ENCODE measurements at regions not wholly inside any gene's neighbourhood (a gene's known extent, or its start where the extent isn't known, plus 50 kb on each side); places are given as distances from the start of the nearest gene placed in this dataset.

GRCh38 chr14:48849741-48850322 is 736.3 kb downstream of the RPS29 start (continued):
- no peak for TF ChIP-seq CHD2 (IDR thresholded peaks at IDR 0.05; ENCODE audit: low read length, partially characterized antibody)

- TF ChIP-seq, protein P1, sequence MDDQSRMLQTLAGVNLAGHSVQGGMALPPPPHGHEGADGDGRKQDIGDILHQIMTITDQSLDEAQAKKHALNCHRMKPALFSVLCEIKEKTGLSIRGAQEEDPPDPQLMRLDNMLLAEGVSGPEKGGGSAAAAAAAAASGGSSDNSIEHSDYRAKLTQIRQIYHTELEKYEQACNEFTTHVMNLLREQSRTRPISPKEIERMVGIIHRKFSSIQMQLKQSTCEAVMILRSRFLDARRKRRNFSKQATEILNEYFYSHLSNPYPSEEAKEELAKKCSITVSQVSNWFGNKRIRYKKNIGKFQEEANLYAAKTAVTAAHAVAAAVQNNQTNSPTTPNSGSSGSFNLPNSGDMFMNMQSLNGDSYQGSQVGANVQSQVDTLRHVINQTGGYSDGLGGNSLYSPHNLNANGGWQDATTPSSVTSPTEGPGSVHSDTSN (IDR thresholded peaks at IDR 0.05), result no peak
- TF ChIP-seq MXI1 (IDR thresholded peaks at IDR 0.05; ENCODE audit: low read depth, low read length) (no peak), IRF3 (IDR thresholded peaks at IDR 0.05; ENCODE audit: low read depth, low read length) (no peak), NFIC (IDR thresholded peaks at IDR 0.05; ENCODE audit: borderline replicate concordance) (no peak), NRF1 (IDR thresholded peaks at IDR 0.05; ENCODE audit: low read depth, low read length) (no peak)
- CTCF ChIA-PET, result no interaction called here
- Histone ChIP-seq H4K20me1 (ENCODE audit: insufficient read depth) (no peaks in the 10 kb centered on the region), H3K9ac (no peak overlapping the region), H3K4me3 (ENCODE audit: low read depth in 2 of 2, low read length in 1 of 2) (no peak overlapping the region), H2AFZ (ENCODE audit: low read depth) (no peak overlapping the region), H3K9me2 (no peaks in the 10 kb centered on the region), H3K27me3 (ENCODE audit: insufficient read depth) (no peaks in the 10 kb centered on the region), H3K4me2 (no peak overlapping the region), H3K9me3 (no peaks in the 10 kb centered on the region), H3K79me2 (ENCODE audit: insufficient read depth) (no peaks in the 10 kb centered on the region), H3K36me3 (replicated peaks in 1 of 2; ENCODE audit: control insufficient read depth in 1 of 2, insufficient read depth in 2 of 2, low read length in 1 of 2) (no peaks in the 10 kb centered on the region), H3F3A (replicated peaks; ENCODE audit: insufficient read depth) (no peaks in the 10 kb centered on the region), H3K27ac (ENCODE audit: low read depth in 2 of 2, low read length in 1 of 2) (no peak overlapping the region), H3K4me1 (ENCODE audit: control insufficient read depth in 1 of 2, insufficient read depth in 2 of 2, low read depth in 1 of 2, low read length in 1 of 2) (no peaks in the 10 kb centered on the region)
- no peak for DNase-seq
- POLR2A ChIA-PET, result no interaction called here
- WGBS (ENCODE audit: low lambda C conversion rate), result 55% methylated on average over 2 of the region's 2 CpGs
Observed at GRCh38 chr14:48842785-48843184, 743.4 kb downstream of the RPS29 start.

GRCh38 chr14:48826058-48826457 is 760.1 kb downstream of the RPS29 start:
- no peaks in the 10 kb centered on the region for H3K79me2 ChIP-seq (ENCODE audit: insufficient read depth)
- no peak overlapping the region for H3K27ac ChIP-seq (ENCODE audit: low read depth in 2 of 2, low read length in 1 of 2)
- no peaks in the 10 kb centered on the region for H3K9me2 ChIP-seq
- H3F3A ChIP-seq (replicated peaks; ENCODE audit: insufficient read depth), result no peaks in the 10 kb centered on the region
- ChIA-PET CTCF (no interaction called here), POLR2A (no interaction called here)
- H3K4me3 ChIP-seq (ENCODE audit: low read depth in 2 of 2, low read length in 1 of 2), result no peak overlapping the region
- TF ChIP-seq FOXJ3 (CRISPR knock-in tag; IDR thresholded peaks at IDR 0.05), result no peak
- TF ChIP-seq, protein P1 (IDR thresholded peaks at IDR 0.05), result no peak
- H3K4me1 ChIP-seq (ENCODE audit: control insufficient read depth in 1 of 2, insufficient read depth in 2 of 2, low read depth in 1 of 2, low read length in 1 of 2), result no peaks in the 10 kb centered on the region
- 77% methylated on average over 3 of the region's 3 CpGs for WGBS (ENCODE audit: low lambda C conversion rate)
- H3K27me3 ChIP-seq (ENCODE audit: insufficient read depth), result no peaks in the 10 kb centered on the region
- H3K9ac ChIP-seq, result no peak overlapping the region
- no peak overlapping the region for H2AFZ ChIP-seq (ENCODE audit: low read depth)
- H3K4me2 ChIP-seq, result no peak overlapping the region
- H3K36me3 ChIP-seq (replicated peaks in 1 of 2; ENCODE audit: control insufficient read depth in 1 of 2, insufficient read depth in 2 of 2, low read length in 1 of 2), result no peaks in the 10 kb centered on the region
- no peaks in the 10 kb centered on the region for H3K9me3 ChIP-seq
- DNase-seq, result no peak
- no peaks in the 10 kb centered on the region for H4K20me1 ChIP-seq (ENCODE audit: insufficient read depth)

Measured in SK-N-SH (cell line).